ENCODE measurements at regions not wholly inside any gene's neighbourhood (a gene's known extent, or its start where the extent isn't known, plus 50 kb on each side); places are given as distances from the start of the nearest gene placed in this dataset.

GRCh38 chr7:42400211-42400772 lies 163.3 kb upstream of the GLI3 start:
- ATAC-seq (no peak), DNase-seq (no peak)
- no peaks in the 10 kb centered on the region for H3K36me3 ChIP-seq
- H3K4me3 ChIP-seq = no peak overlapping the region
- H3K27me3 ChIP-seq = no peaks in the 10 kb centered on the region
- no peak overlapping the region for H3K27ac ChIP-seq
- no peak for TF ChIP-seq CTCF (IDR thresholded peaks at IDR 0.05)
- TF ChIP-seq POLR2A (IDR thresholded peaks at IDR 0.05) = no peak
- no peaks in the 10 kb centered on the region for H3K9me3 ChIP-seq
- WGBS, 4 donors = 92 to 97% (median 95%) methylated on average over 4 of the region's 4 CpGs
- intact Hi-C loops (cut with DNase I) = no loop called here
- no peaks in the 10 kb centered on the region for H3K4me1 ChIP-seq

- H3K27ac ChIP-seq = no peak overlapping the region
- no peaks in the 10 kb centered on the region for H3K4me1 ChIP-seq
- no peaks in the 10 kb centered on the region for H3K36me3 ChIP-seq
- no peaks in the 10 kb centered on the region for H3K9me3 ChIP-seq
- DNase-seq = no peak
- TF ChIP-seq POLR2A (IDR thresholded peaks at IDR 0.05) = no peak
- TF ChIP-seq CTCF (IDR thresholded peaks at IDR 0.05) = no peak
- intact Hi-C loops (cut with DNase I) = no loop called here
- peaks cover 0 to 4% (median 0%) of the 10 kb centered on the region in 9 donors for H3K27me3 ChIP-seq
- ATAC-seq = no peak
- H3K4me3 ChIP-seq = no peak overlapping the region
Observed at GRCh38 chr7:42395607-42396006, 158.6 kb upstream of the GLI3 start.

- Histone ChIP-seq H3K36me3 (no peaks in the 10 kb centered on the region), H3K4me3 (no peak overlapping the region), H3K27me3 (peaks cover 0 to 4% (median 0%) of the 10 kb centered on the region in 9 donors), H3K4me1 (no peaks in the 10 kb centered on the region), H3K27ac (no peak overlapping the region), H3K9me3 (no peaks in the 10 kb centered on the region)
- 73 to 84% (median 78%) methylated on average over 3 of the region's 3 CpGs for WGBS, 4 donors
- no peak for TF ChIP-seq CTCF (IDR thresholded peaks at IDR 0.05)
- TF ChIP-seq POLR2A (IDR thresholded peaks at IDR 0.05) = no peak
- intact Hi-C loops (cut with DNase I) = no loop called here
- DNase-seq (no peak), ATAC-seq (no peak)
Observed at GRCh38 chr7:42392826-42393225, 155.8 kb upstream of the GLI3 start.

- TF ChIP-seq CTCF (IDR thresholded peaks at IDR 0.05) (no peak), POLR2A (IDR thresholded peaks at IDR 0.05) (no peak)
- Histone ChIP-seq H3K27me3 (peaks cover 0 to 4% (median 0%) of the 10 kb centered on the region in 9 donors), H3K9me3 (no peaks in the 10 kb centered on the region), H3K4me3 (no peak overlapping the region), H3K4me1 (no peaks in the 10 kb centered on the region), H3K36me3 (no peaks in the 10 kb centered on the region), H3K27ac (no peak overlapping the region)
- DNase-seq = no peak
- ATAC-seq = no peak
- 88 to 93% (median 89%) methylated on average over 1 of the region's 1 CpG for WGBS, 4 donors
- intact Hi-C loops (cut with DNase I) = no loop called here
Observed at GRCh38 chr7:42389697-42390096, 152.7 kb upstream of the GLI3 start.

All from heart left ventricle (tissue), 16 donors.